DOHH2 (cell line): ENCODE measurements at regions not wholly inside any gene's neighbourhood (a gene's known extent, or its start where the extent isn't known, plus 50 kb on each side); places are given as distances from the start of the nearest gene placed in this dataset.

Experiments
- H3F3A ChIP-seq: fragments of 200-600 bp; sonication (generic), shearing (Covaris generic); 2 replicates; pipeline ENCODE4 v1.6.0; 2016; ENCODE audit warnings: antibody characterized with exemption, mild to moderate bottlenecking; ENCODE audit not compliant: control insufficient read depth, insufficient read depth
- H3K27ac ChIP-seq: fragments of 200-600 bp; sonication (generic); 2 replicates; pipeline ENCODE4 v1.5.1; 2014; ENCODE audit warnings: low read depth, mild to moderate bottlenecking, low read length, moderate library complexity
- H3K27me3 ChIP-seq: fragments of 200-600 bp; sonication (generic); 2 replicates; pipeline ENCODE4 v1.6.1; 2014; ENCODE audit warnings: mild to moderate bottlenecking, low read length, mixed read lengths; ENCODE audit not compliant: control insufficient read depth
- H3K36me3 ChIP-seq: fragments of 200-600 bp; sonication (generic); 2 replicates; pipeline ENCODE4 v1.6.1; 2014; ENCODE audit warnings: mild to moderate bottlenecking, low read length, moderate library complexity, mixed read lengths; ENCODE audit not compliant: control insufficient read depth
- H3K4me1 ChIP-seq: fragments of 200-600 bp; sonication (generic); 2 replicates; pipeline ENCODE4 v1.6.1; 2014; ENCODE audit warnings: mild to moderate bottlenecking, low read length, mixed read lengths; ENCODE audit not compliant: control insufficient read depth
- H3K4me2 ChIP-seq: fragments of 200-600 bp; sonication (generic); 2 replicates; pipeline ENCODE4 v1.6.0; 2014; ENCODE audit warnings: mild to moderate bottlenecking, low read length, moderate library complexity
- H3K4me3 ChIP-seq: fragments of 200-600 bp; sonication (generic); 2 replicates; pipeline ENCODE4 v1.5.1; 2014; ENCODE audit warnings: mild to moderate bottlenecking, low read length, mixed read lengths
- H3K79me2 ChIP-seq: fragments of 200-600 bp; sonication (generic); 2 replicates; pipeline ENCODE4 v1.6.1; 2014; ENCODE audit warnings: mild to moderate bottlenecking, low read length, mixed read lengths; ENCODE audit not compliant: control insufficient read depth
- H3K9me2 ChIP-seq: fragments of 200-600 bp; sonication (generic); replicated peaks from 2 replicates; pipeline ENCODE4 v1.6.1; 2014; ENCODE audit warnings: mild to moderate bottlenecking, low read length, mixed read lengths; ENCODE audit not compliant: control insufficient read depth
- H3K9me3 ChIP-seq: fragments of 200-600 bp; sonication (generic); 2 replicates; pipeline ENCODE4 v1.6.1; 2014; ENCODE audit warnings: antibody characterized with exemption, low read length, mixed read lengths; ENCODE audit not compliant: control insufficient read depth, insufficient read depth
- H4K20me1 ChIP-seq: fragments of 200-600 bp; sonication (generic); 2 replicates; pipeline ENCODE4 v1.6.0; 2014; ENCODE audit warnings: low read depth, mild to moderate bottlenecking, antibody characterized with exemption, low read length, moderate library complexity; ENCODE audit not compliant: control insufficient read depth, insufficient read depth
- EZH2phosphoT487 ChIP-seq: fragments of 200-600 bp; sonication (generic); IDR thresholded peaks from 2 replicates; pipeline ENCODE4 v1.6.1; 2017; ENCODE audit warnings: borderline replicate concordance, mild to moderate bottlenecking, antibody characterized with exemption, low read length, moderate library complexity, mixed read lengths
- TF ChIP-seq, protein P1 (sequence below): fragments of 200-600 bp; sonication (generic); IDR thresholded peaks from one replicate; pipeline ENCODE4 v1.5.1; 2014; ENCODE audit warnings: antibody characterized with exemption, mild to moderate bottlenecking, low read depth, low read length; ENCODE audit not compliant: poor library complexity, severe bottlenecking

DNA sequence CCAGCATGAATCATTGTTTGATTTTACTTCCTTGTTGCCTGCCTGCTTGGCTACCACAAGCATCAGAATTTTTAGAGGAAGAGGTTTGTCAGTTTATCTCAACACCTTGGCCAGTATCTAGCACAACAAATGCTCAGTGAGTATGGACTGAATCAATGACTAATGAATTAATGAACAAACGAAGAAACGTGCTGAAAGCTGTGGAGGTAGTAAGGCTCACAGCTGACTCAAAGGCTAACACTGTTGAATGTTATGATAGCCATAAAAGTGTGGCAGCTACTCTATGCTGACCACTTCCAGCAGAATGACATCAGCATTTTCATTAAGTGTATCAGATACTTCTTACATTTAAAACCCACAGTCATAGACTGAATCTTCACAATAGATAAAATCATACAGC is 543.4 kb downstream of the IRS1 start:
- TF ChIP-seq, protein P1, sequence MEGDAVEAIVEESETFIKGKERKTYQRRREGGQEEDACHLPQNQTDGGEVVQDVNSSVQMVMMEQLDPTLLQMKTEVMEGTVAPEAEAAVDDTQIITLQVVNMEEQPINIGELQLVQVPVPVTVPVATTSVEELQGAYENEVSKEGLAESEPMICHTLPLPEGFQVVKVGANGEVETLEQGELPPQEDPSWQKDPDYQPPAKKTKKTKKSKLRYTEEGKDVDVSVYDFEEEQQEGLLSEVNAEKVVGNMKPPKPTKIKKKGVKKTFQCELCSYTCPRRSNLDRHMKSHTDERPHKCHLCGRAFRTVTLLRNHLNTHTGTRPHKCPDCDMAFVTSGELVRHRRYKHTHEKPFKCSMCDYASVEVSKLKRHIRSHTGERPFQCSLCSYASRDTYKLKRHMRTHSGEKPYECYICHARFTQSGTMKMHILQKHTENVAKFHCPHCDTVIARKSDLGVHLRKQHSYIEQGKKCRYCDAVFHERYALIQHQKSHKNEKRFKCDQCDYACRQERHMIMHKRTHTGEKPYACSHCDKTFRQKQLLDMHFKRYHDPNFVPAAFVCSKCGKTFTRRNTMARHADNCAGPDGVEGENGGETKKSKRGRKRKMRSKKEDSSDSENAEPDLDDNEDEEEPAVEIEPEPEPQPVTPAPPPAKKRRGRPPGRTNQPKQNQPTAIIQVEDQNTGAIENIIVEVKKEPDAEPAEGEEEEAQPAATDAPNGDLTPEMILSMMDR: no peak
- TF ChIP-seq EZH2phosphoT487: no peak
- no peaks in the 10 kb centered on the region for H3K4me1 ChIP-seq
- H3K4me2 ChIP-seq: no peak overlapping the region
- H3K4me3 ChIP-seq: no peak overlapping the region
- no peaks in the 10 kb centered on the region for H4K20me1 ChIP-seq
- no peaks in the 10 kb centered on the region for H3K27me3 ChIP-seq
- no peaks in the 10 kb centered on the region for H3F3A ChIP-seq
- no peaks in the 10 kb centered on the region for H3K9me2 ChIP-seq
- H3K36me3 ChIP-seq: no peaks in the 10 kb centered on the region
- no peak overlapping the region for H3K27ac ChIP-seq
- H3K79me2 ChIP-seq: no peaks in the 10 kb centered on the region
- H3K9me3 ChIP-seq: no peaks in the 10 kb centered on the region

DNA sequence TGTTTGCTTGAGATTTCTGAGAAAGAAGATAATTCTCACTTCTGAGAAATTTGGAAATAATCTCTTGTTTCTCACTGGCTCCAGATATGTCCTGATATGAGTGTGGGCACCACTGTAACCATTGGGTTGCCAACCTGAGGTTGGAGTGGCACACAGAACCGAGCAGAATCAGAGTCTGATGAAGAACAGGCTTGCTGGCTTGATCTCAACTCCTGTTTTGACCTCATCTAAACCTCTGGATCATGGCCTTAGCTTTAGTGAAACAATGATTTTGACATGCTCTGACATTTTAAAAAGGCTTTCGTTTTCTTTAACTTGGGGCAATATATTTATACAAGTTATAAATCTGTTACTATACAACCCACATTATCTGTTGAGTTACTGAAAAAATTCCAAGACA is 548.0 kb downstream of the IRS1 start:
- TF ChIP-seq, protein P1: no peak
- TF ChIP-seq EZH2phosphoT487: no peak
- H3K27ac ChIP-seq: no peak overlapping the region
- no peak overlapping the region for H3K4me2 ChIP-seq
- no peaks in the 10 kb centered on the region for H3K36me3 ChIP-seq
- no peak overlapping the region for H3K4me3 ChIP-seq
- no peaks in the 10 kb centered on the region for H3K79me2 ChIP-seq
- no peaks in the 10 kb centered on the region for H3K27me3 ChIP-seq
- H3K4me1 ChIP-seq: no peaks in the 10 kb centered on the region
- H3F3A ChIP-seq: no peaks in the 10 kb centered on the region
- H4K20me1 ChIP-seq: no peaks in the 10 kb centered on the region
- H3K9me3 ChIP-seq: no peaks in the 10 kb centered on the region
- no peaks in the 10 kb centered on the region for H3K9me2 ChIP-seq

DNA sequence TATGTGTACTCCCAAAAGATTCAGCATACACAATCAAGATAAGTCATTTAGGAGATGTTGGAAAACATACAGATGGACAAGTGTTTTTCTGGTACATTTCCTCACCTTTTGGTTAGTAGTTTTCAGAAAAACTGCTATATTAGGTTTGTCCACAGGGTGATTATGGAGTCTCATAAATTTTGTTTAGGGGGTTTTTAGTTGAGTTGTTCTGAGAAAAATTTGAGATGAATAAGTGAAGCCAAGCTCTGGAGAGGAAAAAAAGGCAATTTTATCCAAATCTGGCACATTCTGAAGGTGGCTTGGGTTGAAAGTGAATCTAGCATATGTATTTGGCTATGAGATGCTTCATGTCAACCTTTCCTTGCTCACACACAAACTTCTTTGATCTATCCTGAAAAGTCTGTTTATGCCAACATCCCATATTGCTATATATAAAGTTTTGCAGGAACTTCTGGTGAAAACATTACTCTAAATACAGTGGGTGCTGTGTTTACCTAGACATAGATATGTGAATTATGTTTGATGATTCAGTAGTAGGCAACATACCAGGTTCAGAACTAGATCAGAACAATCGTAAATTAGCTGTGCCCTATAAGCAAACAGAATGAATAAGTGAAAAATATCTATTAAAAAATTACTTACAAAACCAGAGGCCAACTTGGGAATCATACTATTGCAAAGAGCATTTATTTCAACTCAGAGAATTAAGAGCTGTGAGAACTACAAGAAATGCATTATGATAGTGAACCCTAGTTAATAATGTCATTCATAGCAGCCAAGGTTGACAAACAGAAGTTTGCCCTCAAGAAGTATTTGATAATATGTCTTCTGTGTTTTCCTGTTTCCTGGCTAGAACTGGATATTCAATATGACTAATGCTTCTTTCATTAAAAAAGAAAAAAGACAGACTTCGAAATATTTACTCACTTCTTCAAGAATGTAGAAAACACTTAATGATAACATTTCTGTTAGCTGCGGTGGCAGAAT is 552.0 kb downstream of the IRS1 start:
- no peaks in the 10 kb centered on the region for H3K79me2 ChIP-seq
- no peaks in the 10 kb centered on the region for H3K9me2 ChIP-seq
- H4K20me1 ChIP-seq: no peaks in the 10 kb centered on the region
- no peaks in the 10 kb centered on the region for H3K27me3 ChIP-seq
- no peak overlapping the region for H3K4me3 ChIP-seq
- H3F3A ChIP-seq: no peaks in the 10 kb centered on the region
- H3K4me2 ChIP-seq: no peak overlapping the region
- H3K4me1 ChIP-seq: no peaks in the 10 kb centered on the region
- TF ChIP-seq EZH2phosphoT487: no peak
- TF ChIP-seq, protein P1: no peak
- H3K36me3 ChIP-seq: no peaks in the 10 kb centered on the region
- H3K9me3 ChIP-seq: peaks cover 5% of the 10 kb centered on the region; the same call in 1 of the 2 replicates
- H3K27ac ChIP-seq: no peak overlapping the region
